ENCODE measurements at regions not wholly inside any gene's neighbourhood (a gene's known extent, or its start where the extent isn't known, plus 50 kb on each side); places are given as distances from the start of the nearest gene placed in this dataset.

GRCh38 chr18:1252936-1253335 lies 348.3 kb downstream of the ADCYAP1 start:
- H3K27ac Mint-ChIP-seq: no peak overlapping the region
- no peaks in the 10 kb centered on the region for H3K9me3 Mint-ChIP-seq

DNA sequence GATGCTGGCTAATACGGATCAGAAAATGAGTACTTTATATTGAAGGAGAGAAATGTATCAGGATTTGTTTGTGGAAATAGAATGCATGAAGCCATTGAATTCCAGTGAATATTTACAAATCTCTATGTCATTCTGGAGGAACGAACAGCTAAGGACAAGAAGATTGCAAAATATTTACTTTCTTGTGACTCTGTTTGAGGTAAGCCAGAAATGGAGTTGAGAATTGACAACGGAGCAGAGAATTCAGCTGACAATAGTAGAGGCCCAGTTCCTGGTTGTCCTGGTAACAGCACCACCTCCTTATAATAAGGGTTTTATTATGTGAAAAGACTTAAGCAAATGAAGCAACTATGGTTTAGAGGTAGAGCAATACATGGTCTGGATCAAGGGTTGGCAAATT lies 349.2 kb downstream of the ADCYAP1 start:
- no peak overlapping the region for H3K27ac Mint-ChIP-seq
- H3K4me1 Mint-ChIP-seq (ENCODE audit: unreplicated experiment): peaks cover 14% of the 10 kb centered on the region
- no peaks in the 10 kb centered on the region for H3K27me3 Mint-ChIP-seq
- TF ChIP-seq, protein P1, sequence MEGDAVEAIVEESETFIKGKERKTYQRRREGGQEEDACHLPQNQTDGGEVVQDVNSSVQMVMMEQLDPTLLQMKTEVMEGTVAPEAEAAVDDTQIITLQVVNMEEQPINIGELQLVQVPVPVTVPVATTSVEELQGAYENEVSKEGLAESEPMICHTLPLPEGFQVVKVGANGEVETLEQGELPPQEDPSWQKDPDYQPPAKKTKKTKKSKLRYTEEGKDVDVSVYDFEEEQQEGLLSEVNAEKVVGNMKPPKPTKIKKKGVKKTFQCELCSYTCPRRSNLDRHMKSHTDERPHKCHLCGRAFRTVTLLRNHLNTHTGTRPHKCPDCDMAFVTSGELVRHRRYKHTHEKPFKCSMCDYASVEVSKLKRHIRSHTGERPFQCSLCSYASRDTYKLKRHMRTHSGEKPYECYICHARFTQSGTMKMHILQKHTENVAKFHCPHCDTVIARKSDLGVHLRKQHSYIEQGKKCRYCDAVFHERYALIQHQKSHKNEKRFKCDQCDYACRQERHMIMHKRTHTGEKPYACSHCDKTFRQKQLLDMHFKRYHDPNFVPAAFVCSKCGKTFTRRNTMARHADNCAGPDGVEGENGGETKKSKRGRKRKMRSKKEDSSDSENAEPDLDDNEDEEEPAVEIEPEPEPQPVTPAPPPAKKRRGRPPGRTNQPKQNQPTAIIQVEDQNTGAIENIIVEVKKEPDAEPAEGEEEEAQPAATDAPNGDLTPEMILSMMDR (conservative IDR thresholded peaks at IDR 0.05): no peak
- H3K9me3 Mint-ChIP-seq: no peaks in the 10 kb centered on the region
- H3K4me3 Mint-ChIP-seq: no peak overlapping the region
- no peaks in the 10 kb centered on the region for H3K36me3 Mint-ChIP-seq
- DNase-seq (ENCODE audit: extremely low spot score, unreplicated experiment): no peak

More at GRCh38 chr18:1252936-1253335, 348.3 kb downstream of the ADCYAP1 start:
- Mint-ChIP-seq H3K36me3 (no peaks in the 10 kb centered on the region), H3K27me3 (no peaks in the 10 kb centered on the region), H3K4me1 (ENCODE audit: unreplicated experiment) (peaks cover 14% of the 10 kb centered on the region), H3K4me3 (no peak overlapping the region)
- TF ChIP-seq, protein P1 (conservative IDR thresholded peaks at IDR 0.05): no peak
- no peak for DNase-seq (ENCODE audit: extremely low spot score, unreplicated experiment)

GRCh38 chr18:1261054-1261453 lies 356.4 kb downstream of the ADCYAP1 start:
- Mint-ChIP-seq H3K4me1 (ENCODE audit: unreplicated experiment) (no peaks in the 10 kb centered on the region), H3K27ac (no peak overlapping the region), H3K27me3 (no peaks in the 10 kb centered on the region), H3K4me3 (no peak overlapping the region), H3K36me3 (no peaks in the 10 kb centered on the region), H3K9me3 (peaks cover 9% of the 10 kb centered on the region)
- no peak for DNase-seq (ENCODE audit: extremely low spot score, unreplicated experiment)
- TF ChIP-seq, protein P1 (conservative IDR thresholded peaks at IDR 0.05): no peak

- TF ChIP-seq, protein P1 (conservative IDR thresholded peaks at IDR 0.05): no peak
- Mint-ChIP-seq H3K36me3 (no peaks in the 10 kb centered on the region), H3K9me3 (no peaks in the 10 kb centered on the region), H3K4me1 (ENCODE audit: unreplicated experiment) (no peaks in the 10 kb centered on the region), H3K27me3 (no peaks in the 10 kb centered on the region), H3K4me3 (no peak overlapping the region), H3K27ac (no peak overlapping the region)
- no peak for DNase-seq (ENCODE audit: extremely low spot score, unreplicated experiment)
These were observed 362.4 kb downstream of the ADCYAP1 start for GRCh38 chr18:1267021-1267420.

DNA sequence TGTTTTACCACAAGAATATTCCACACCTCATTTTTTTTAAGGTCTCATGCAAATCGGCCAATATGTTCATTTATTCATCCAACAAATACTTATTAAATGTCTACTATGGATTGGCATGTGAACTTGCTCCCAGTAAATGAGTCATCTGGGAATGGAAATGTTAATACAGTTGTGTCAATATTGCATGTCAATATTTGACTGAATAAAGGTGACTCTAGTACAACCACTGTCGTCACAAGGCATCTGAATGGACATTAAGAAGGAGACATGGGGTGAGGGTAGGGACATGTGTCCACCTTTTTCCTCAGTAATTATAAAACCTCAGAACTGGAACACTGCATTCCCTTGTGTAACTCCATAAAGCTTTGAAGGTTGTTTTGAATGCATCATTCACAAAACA lies 365.4 kb downstream of the ADCYAP1 start:
- Mint-ChIP-seq H3K4me3 (no peak overlapping the region), H3K27me3 (no peaks in the 10 kb centered on the region), H3K27ac (no peak overlapping the region), H3K36me3 (no peaks in the 10 kb centered on the region), H3K9me3 (no peaks in the 10 kb centered on the region), H3K4me1 (ENCODE audit: unreplicated experiment) (no peaks in the 10 kb centered on the region)
- no peak for DNase-seq (ENCODE audit: extremely low spot score, unreplicated experiment)
- TF ChIP-seq, protein P1 (conservative IDR thresholded peaks at IDR 0.05): no peak

DNA sequence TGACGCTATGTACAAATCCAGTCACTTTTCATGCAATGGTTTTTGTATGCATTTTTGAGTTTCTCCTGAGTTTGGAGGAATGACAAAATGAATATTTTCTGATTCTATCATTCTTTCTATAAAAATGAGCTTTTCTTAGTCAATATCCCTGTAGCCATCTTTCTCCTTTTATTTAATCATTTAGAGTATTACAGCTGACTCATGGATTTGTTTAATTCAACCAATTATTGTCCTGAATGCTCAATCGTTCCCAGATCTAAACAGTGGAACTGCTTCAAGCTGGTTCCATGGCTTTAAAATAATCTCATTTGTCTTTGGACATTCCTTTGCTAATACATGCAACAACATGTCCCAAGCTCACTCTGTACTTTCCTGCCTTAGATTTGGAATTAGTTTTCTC lies 368.8 kb downstream of the ADCYAP1 start:
- TF ChIP-seq, protein P1 (conservative IDR thresholded peaks at IDR 0.05): no peak
- Mint-ChIP-seq H3K9me3 (no peaks in the 10 kb centered on the region), H3K36me3 (no peaks in the 10 kb centered on the region), H3K4me1 (ENCODE audit: unreplicated experiment) (no peaks in the 10 kb centered on the region), H3K4me3 (no peak overlapping the region), H3K27me3 (no peaks in the 10 kb centered on the region), H3K27ac (no peak overlapping the region)
- no peak for DNase-seq (ENCODE audit: extremely low spot score, unreplicated experiment)
